Iris pigment epithelial cell (primary cell): ENCODE measurements at regions not wholly inside any gene's neighbourhood (a gene's known extent, or its start where the extent isn't known, plus 50 kb on each side); places are given as distances from the start of the nearest gene placed in this dataset.
A peak's percentile ranks its signal among the peaks of the same experiment; 100 is the strongest.

ENCODE experiments used
- DNase-seq: peaks from one replicate; pipeline ENCODE4 v3.0.0-alpha.2; 2011; ENCODE audit warnings: low read depth

GRCh38 chr2:8518979-8519668, 162.7 kb upstream of the ID2 start:
- no peak for DNase-seq

GRCh38 chr2:8520791-8521344, 161.0 kb upstream of the ID2 start:
- no peak for DNase-seq

GRCh38 chr2:8522687-8523086, 159.2 kb upstream of the ID2 start:
- no peak for DNase-seq

GRCh38 chr2:8524388-8524787, 157.5 kb upstream of the ID2 start:
- no peak for DNase-seq

GRCh38 chr2:8524823-8525222, 157.0 kb upstream of the ID2 start:
- DNase-seq = no peak

- DNase-seq = no peak
Observed at GRCh38 chr2:8525236-8525581, 156.6 kb upstream of the ID2 start.

- DNase-seq = peak; percentile 10
Observed at GRCh38 chr2:8525582-8526402, 156.1 kb upstream of the ID2 start.

- DNase-seq = no peak
Observed at GRCh38 chr2:8526403-8526696, 155.5 kb upstream of the ID2 start.

GRCh38 chr2:8527031-8527430, 154.8 kb upstream of the ID2 start:
- no peak for DNase-seq

GRCh38 chr2:8527676-8528075, 154.2 kb upstream of the ID2 start:
- no peak for DNase-seq

GRCh38 chr2:8528863-8529262, 153.0 kb upstream of the ID2 start:
- DNase-seq = no peak

- no peak for DNase-seq
Observed at GRCh38 chr2:8529706-8530277, 152.1 kb upstream of the ID2 start.

- DNase-seq = no peak
Observed at GRCh38 chr2:8531481-8531880, 150.4 kb upstream of the ID2 start.

GRCh38 chr2:8532438-8532837, 149.4 kb upstream of the ID2 start:
- DNase-seq = no peak

GRCh38 chr2:8533923-8534322, 147.9 kb upstream of the ID2 start:
- no peak for DNase-seq

- no peak for DNase-seq
Observed at GRCh38 chr2:8534386-8534728, 147.5 kb upstream of the ID2 start.

GRCh38 chr2:8534729-8535468, 147.0 kb upstream of the ID2 start:
- peak; percentile 22 for DNase-seq

GRCh38 chr2:8535469-8535795, 146.4 kb upstream of the ID2 start:
- no peak for DNase-seq

- no peak for DNase-seq
Observed at GRCh38 chr2:8535821-8536685, 145.8 kb upstream of the ID2 start.

- DNase-seq = no peak
Observed at GRCh38 chr2:8536686-8537561, 144.9 kb upstream of the ID2 start.
